Glutamatergic neuron (in vitro differentiated cells): ENCODE measurements at regions not wholly inside any gene's neighbourhood (a gene's known extent, or its start where the extent isn't known, plus 50 kb on each side); places are given as distances from the start of the nearest gene placed in this dataset.

ENCODE experiments used
- DNase-seq: peaks from one replicate; pipeline ENCODE4 v3.0.0; 2022
- H3K27ac Mint-ChIP-seq: one replicate; pipeline ENCODE4 v1.8.0; 2020; ENCODE audit warnings: mild to moderate bottlenecking, mixed read lengths, inconsistent platforms; ENCODE audit not compliant: unreplicated experiment
- H3K27me3 Mint-ChIP-seq: one replicate; pipeline ENCODE4 v1.8.0; 2020; ENCODE audit warnings: mild to moderate bottlenecking, moderate library complexity, mixed read lengths, inconsistent platforms; ENCODE audit not compliant: unreplicated experiment
- H3K36me3 Mint-ChIP-seq: one replicate; pipeline ENCODE4 v1.8.0; 2020; ENCODE audit warnings: mild to moderate bottlenecking, mixed read lengths, inconsistent platforms; ENCODE audit not compliant: unreplicated experiment
- H3K4me1 Mint-ChIP-seq: one replicate; pipeline ENCODE4 v1.8.0; 2020; ENCODE audit warnings: mild to moderate bottlenecking, low read depth, mixed read lengths, inconsistent platforms; ENCODE audit not compliant: unreplicated experiment
- H3K4me3 Mint-ChIP-seq: one replicate; pipeline ENCODE4 v1.8.0; 2020; ENCODE audit warnings: mild to moderate bottlenecking, mixed read lengths, inconsistent platforms; ENCODE audit not compliant: unreplicated experiment
- H3K9me3 Mint-ChIP-seq: one replicate; pipeline ENCODE4 v1.8.0; 2020; ENCODE audit warnings: mild to moderate bottlenecking, moderate library complexity, mixed read lengths, inconsistent platforms; ENCODE audit not compliant: unreplicated experiment
- CTCF ChIP-seq: fragments of 200-600 bp; sonication (generic); IDR thresholded peaks from one replicate; pipeline ENCODE4 v1.5.0; 2021; ENCODE audit not compliant: partially characterized antibody, unreplicated experiment

DNA sequence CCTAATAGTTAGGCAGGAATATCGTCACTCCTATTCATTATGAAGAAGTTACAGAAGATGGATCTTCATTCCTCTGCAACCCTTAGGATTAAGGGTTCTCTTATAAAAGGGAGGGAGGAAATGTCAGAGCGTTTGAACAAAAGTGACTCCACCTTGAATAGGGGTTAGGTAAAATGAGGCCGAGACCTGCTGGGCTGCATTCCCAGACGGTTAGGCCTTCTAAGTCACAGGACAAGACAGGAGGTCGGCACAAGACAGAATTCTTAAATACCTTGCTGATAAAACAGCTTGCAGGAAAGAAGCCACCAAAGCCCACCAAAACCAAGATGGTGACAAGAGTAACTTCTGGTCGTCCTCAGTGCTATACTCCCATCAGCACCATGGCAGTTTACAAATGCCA, 147.6 kb downstream of the CDCA7 start:
- peaks cover 1% of the 10 kb centered on the region for H3K27me3 Mint-ChIP-seq
- TF ChIP-seq CTCF = no peak
- peaks cover 13% of the 10 kb centered on the region for H3K36me3 Mint-ChIP-seq
- no peak overlapping the region for H3K27ac Mint-ChIP-seq
- no peak for DNase-seq
- peaks cover 7% of the 10 kb centered on the region for H3K9me3 Mint-ChIP-seq
- H3K4me1 Mint-ChIP-seq = no peaks in the 10 kb centered on the region
- no peak overlapping the region for H3K4me3 Mint-ChIP-seq

GRCh38 chr2:173511357-173511756, 156.7 kb downstream of the CDCA7 start:
- Mint-ChIP-seq H3K4me1 (peaks cover 7% of the 10 kb centered on the region), H3K9me3 (no peaks in the 10 kb centered on the region), H3K36me3 (no peaks in the 10 kb centered on the region), H3K4me3 (no peak overlapping the region), H3K27ac (no peak overlapping the region), H3K27me3 (no peaks in the 10 kb centered on the region)
- no peak for DNase-seq
- TF ChIP-seq CTCF = no peak

DNA sequence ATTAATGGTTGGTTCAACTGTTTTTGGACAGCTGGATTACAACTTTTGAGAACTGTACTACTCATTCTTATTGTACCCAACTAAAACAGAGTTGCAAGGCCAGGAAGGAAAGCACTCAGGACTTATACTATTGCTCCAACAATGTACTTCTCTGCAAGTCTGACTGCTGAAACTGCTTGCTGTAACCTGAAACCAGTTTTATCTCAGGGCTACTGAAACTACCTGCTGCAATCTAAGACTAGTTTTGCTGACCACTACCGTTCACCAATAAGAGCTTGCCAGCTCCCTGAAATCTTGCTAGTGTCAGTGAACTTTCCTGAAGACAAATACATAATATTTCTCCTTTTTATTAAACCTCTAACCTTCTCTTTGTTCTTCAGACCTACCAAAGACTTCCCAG, 157.3 kb downstream of the CDCA7 start:
- H3K36me3 Mint-ChIP-seq = peaks cover under 1% of the 10 kb centered on the region
- TF ChIP-seq CTCF = no peak

DNA sequence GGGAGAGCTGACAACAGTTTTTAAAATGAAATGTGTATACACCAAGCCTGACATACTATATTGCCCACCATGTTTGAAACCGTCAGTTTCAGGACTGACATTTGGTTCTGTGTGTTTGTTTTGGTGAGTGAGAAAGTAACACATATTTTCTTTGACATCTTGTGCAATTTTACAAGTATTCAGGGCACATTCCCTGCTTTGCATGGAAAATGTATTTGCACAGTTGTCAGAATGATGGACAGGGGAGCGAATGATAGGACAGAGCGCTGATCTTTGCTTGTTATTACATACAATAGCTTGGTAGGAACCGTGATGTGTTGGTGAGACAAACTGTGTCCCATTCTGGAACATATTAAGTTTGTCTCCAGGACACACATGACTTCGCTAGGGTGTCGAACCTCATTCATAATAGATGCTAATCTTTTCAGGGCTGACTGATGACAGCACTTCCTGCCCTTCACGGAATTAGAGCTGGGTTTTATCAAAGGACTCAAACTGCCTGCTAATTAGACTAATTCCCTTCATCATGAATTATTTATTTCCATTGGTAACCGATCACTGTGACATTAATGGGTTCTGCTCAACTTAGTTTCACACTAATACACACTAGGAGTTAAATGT, 158.5 kb downstream of the CDCA7 start:
- Mint-ChIP-seq H3K4me3 (no peak overlapping the region), H3K27me3 (peaks cover 2% of the 10 kb centered on the region), H3K27ac (no peak overlapping the region), H3K9me3 (no peaks in the 10 kb centered on the region), H3K4me1 (peaks cover 7% of the 10 kb centered on the region), H3K36me3 (peaks cover 4% of the 10 kb centered on the region)
- TF ChIP-seq CTCF = no peak
- no peak for DNase-seq

More for the DNA sequence above, 157.3 kb downstream of the CDCA7 start:
- Mint-ChIP-seq H3K9me3 (no peaks in the 10 kb centered on the region), H3K27ac (no peak overlapping the region), H3K4me1 (peaks cover 7% of the 10 kb centered on the region), H3K27me3 (no peaks in the 10 kb centered on the region), H3K4me3 (no peak overlapping the region)
- no peak for DNase-seq

- no peak for DNase-seq
- Mint-ChIP-seq H3K27me3 (peaks cover 2% of the 10 kb centered on the region), H3K4me3 (no peak overlapping the region), H3K4me1 (no peaks in the 10 kb centered on the region), H3K27ac (no peak overlapping the region), H3K9me3 (no peaks in the 10 kb centered on the region), H3K36me3 (peaks cover 4% of the 10 kb centered on the region)
- TF ChIP-seq CTCF = no peak
Observed at GRCh38 chr2:173520918-173521317, 166.2 kb downstream of the CDCA7 start.
